ENCODE measurements at regions not wholly inside any gene's neighbourhood (a gene's known extent, or its start where the extent isn't known, plus 50 kb on each side); places are given as distances from the start of the nearest gene placed in this dataset.

DNA sequence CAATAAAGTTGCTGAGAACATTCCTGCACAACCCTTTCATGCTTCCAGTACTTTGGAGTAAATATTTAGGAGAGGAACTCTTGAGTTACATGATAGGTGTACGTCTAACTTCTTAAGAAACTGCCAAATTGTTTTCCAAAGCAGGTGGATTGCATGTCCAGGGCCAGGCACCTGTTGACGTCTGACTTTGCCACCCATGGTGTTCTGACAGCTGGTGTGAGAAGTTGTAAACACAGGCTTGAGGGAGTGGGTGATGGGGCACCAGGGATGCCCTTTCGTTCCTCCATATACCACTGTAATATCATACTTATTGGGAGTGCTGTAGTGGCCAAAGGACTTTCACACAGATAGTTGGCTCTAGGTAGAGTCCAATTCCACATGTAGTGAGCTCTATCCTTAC, 352.1 kb downstream of the GADD45G start:
- Histone ChIP-seq H3K4me1 (no peaks in the 10 kb centered on the region), H3K9me3 (no peaks in the 10 kb centered on the region), H3K4me3 (ENCODE audit: low read depth, low read length) (no peak overlapping the region), H3K27me3 (no peaks in the 10 kb centered on the region), H3K36me3 (no peaks in the 10 kb centered on the region)
- TF ChIP-seq, protein P1, sequence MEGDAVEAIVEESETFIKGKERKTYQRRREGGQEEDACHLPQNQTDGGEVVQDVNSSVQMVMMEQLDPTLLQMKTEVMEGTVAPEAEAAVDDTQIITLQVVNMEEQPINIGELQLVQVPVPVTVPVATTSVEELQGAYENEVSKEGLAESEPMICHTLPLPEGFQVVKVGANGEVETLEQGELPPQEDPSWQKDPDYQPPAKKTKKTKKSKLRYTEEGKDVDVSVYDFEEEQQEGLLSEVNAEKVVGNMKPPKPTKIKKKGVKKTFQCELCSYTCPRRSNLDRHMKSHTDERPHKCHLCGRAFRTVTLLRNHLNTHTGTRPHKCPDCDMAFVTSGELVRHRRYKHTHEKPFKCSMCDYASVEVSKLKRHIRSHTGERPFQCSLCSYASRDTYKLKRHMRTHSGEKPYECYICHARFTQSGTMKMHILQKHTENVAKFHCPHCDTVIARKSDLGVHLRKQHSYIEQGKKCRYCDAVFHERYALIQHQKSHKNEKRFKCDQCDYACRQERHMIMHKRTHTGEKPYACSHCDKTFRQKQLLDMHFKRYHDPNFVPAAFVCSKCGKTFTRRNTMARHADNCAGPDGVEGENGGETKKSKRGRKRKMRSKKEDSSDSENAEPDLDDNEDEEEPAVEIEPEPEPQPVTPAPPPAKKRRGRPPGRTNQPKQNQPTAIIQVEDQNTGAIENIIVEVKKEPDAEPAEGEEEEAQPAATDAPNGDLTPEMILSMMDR (IDR thresholded peaks at IDR 0.05; ENCODE audit: low read depth, low read length): no peak
- DNase-seq: no peak

DNA sequence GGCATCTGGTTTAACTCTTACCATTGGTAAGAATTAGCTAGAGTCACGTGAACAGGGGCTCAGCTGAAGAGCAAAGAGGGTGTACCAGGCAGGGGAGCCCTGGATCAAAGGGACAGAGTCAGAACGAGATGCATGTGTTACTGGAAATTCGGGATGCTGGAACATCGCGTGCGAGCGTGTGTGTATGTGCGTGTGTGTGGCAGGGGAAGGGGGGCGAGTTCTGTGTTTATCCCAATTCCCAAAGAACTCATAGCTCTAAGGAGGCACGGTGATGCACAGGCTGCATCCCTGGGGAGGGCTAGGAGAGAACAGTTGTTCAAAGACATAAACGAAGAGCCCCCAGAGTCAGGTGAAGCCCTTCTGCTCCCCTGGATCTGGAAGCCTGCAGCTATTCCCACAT, 353.3 kb downstream of the GADD45G start:
- H3K36me3 ChIP-seq: no peaks in the 10 kb centered on the region
- TF ChIP-seq, protein P1 (IDR thresholded peaks at IDR 0.05; ENCODE audit: low read depth, low read length): no peak
- no peaks in the 10 kb centered on the region for H3K9me3 ChIP-seq

DNA sequence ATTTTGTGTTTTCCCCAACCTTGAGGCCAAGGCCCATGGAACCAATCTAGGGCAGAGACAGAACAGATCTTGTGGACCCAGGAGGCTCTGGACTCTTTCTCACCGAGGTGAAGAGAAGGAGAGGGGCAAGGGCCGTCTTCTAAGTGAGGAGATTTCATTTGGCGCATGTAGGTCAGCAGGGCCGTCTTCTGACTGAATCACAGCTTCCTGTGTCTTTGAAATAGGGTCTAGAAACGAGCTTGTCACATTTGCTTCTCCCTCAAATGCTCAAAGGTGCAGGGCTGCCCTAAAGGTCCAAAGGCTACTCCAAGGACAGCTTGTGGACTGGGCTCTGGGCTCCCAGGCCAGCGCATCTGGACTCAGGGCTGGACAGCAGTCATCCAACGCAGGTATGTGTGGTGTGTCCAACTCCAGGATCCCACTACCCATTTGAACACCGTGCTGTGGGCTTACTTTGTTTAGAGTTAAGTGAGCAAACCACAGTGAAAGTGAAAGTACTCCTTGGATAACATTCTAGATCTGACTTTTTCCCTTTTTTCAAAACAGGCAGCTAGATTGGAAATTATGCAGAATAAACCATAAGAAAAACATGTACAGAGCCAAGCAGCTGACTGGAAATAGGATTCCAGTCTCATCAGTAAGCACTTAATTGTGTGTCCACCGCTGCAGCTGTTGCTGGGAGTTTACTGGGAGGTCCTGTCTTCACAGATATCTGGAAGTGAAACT, 357.0 kb downstream of the GADD45G start:
- Histone ChIP-seq H3K36me3 (no peaks in the 10 kb centered on the region), H3K9me3 (no peaks in the 10 kb centered on the region), H3K27me3 (peaks cover 11% of the 10 kb centered on the region), H3K4me1 (no peaks in the 10 kb centered on the region), H3K4me3 (ENCODE audit: low read depth, low read length) (no peak overlapping the region)
- TF ChIP-seq, protein P1 (IDR thresholded peaks at IDR 0.05; ENCODE audit: low read depth, low read length): no peak
- DNase-seq: no peak

More for the DNA sequence above, 353.3 kb downstream of the GADD45G start:
- Histone ChIP-seq H3K4me1 (no peaks in the 10 kb centered on the region), H3K4me3 (ENCODE audit: low read depth, low read length) (no peak overlapping the region), H3K27me3 (no peaks in the 10 kb centered on the region; the same call in 1 of the 2 replicates)
- DNase-seq: no peak

DNA sequence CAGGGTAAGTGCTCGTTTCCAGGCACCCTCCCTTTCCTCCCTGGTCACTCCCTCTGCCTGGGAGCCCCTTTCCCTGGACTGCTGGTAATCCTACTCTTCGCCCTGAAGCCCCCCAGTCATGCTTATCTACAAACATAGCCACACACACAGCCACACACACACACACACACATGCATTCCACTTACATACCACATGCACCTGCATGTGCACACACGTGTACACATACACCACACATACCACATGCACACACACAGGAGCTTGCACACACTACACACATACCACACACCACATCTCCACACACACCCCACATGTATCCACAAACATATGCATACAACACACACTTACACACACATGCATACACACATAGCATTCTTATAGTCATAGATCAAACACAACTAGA, 358.5 kb downstream of the GADD45G start:
- peaks cover 12% of the 10 kb centered on the region for H3K27me3 ChIP-seq
- H3K4me1 ChIP-seq: no peaks in the 10 kb centered on the region
- no peaks in the 10 kb centered on the region for H3K9me3 ChIP-seq
- no peak for DNase-seq
- TF ChIP-seq, protein P1 (IDR thresholded peaks at IDR 0.05; ENCODE audit: low read depth, low read length): no peak
- H3K4me3 ChIP-seq (ENCODE audit: low read depth, low read length): no peak overlapping the region
- H3K36me3 ChIP-seq: no peaks in the 10 kb centered on the region

DNA sequence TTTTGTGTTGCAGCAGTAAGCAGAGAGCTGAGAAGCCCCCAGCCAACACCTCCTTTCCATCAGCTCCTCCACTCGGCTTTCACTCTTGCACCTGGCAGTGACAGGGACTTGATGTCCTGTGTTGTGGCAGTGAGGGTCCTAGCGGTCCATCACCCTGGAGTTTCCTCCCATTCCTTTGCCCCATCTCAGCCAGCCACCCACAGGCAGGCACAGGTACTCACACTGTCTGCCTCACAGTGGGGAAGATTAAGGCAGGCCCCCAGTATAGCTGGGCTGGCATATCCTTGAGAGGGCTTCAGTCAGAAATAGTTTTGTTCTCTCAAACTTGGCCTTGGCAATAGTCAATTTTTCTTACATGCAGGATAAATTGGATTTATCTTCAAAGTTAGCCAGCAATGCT, 362.7 kb downstream of the GADD45G start:
- DNase-seq: no peak
- TF ChIP-seq, protein P1 (IDR thresholded peaks at IDR 0.05; ENCODE audit: low read depth, low read length): no peak
- H3K4me1 ChIP-seq: no peaks in the 10 kb centered on the region
- H3K27me3 ChIP-seq: peaks cover 37% of the 10 kb centered on the region
- H3K36me3 ChIP-seq: no peaks in the 10 kb centered on the region
- H3K9me3 ChIP-seq: no peaks in the 10 kb centered on the region
- H3K4me3 ChIP-seq (ENCODE audit: low read depth, low read length): no peak overlapping the region

DNA sequence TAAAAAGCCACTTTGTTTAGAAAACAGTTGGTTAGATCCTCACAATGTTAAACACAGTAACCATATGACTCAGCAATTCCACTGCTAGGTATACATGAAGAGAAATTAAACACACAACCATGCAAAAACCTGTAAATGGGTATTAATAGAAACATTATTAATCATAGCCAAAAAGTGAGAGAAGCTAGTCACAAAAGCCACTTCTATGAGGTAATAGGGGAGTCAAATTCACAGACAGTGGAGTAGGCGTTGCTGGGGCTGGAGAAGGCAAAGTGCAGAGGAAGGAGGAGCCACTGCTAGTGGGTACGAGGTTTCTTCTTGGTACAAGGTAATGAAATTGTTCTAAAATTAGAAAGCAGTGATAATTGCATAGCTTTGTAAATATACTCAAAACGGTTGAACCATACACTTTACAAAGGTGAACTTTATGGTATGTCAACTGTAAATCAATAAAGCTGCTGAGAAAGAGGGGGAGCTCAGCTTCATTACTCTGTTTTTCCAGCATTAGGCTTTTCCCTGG, 364.4 kb downstream of the GADD45G start:
- TF ChIP-seq, protein P1 (IDR thresholded peaks at IDR 0.05; ENCODE audit: low read depth, low read length): no peak
- H3K36me3 ChIP-seq: no peaks in the 10 kb centered on the region
- no peak for DNase-seq
- no peaks in the 10 kb centered on the region for H3K4me1 ChIP-seq
- H3K4me3 ChIP-seq (ENCODE audit: low read depth, low read length): no peak overlapping the region
- no peaks in the 10 kb centered on the region for H3K9me3 ChIP-seq
- peaks cover 41% of the 10 kb centered on the region for H3K27me3 ChIP-seq
